OCI-M2 (cell line): ENCODE measurements at regions not wholly inside any gene's neighbourhood (a gene's known extent, or its start where the extent isn't known, plus 50 kb on each side); places are given as distances from the start of the nearest gene placed in this dataset.
"Not testable (repeated sequence)": the region's sequence is repeated elsewhere in the genome, so short reads cannot be mapped to it uniquely, and the experiment has no call there.

ENCODE experiments used
- DNase-seq: peaks from one replicate; lab custom pipeline; 2025; ENCODE audit not compliant: unreplicated experiment; lab: John Stamatoyannopoulos, UW

- no peak for DNase-seq
Observed at GRCh38 chr20:4441871-4442270, 192.8 kb upstream of the ADRA1D start.

- no peak for DNase-seq
Observed at GRCh38 chr20:4441191-4441590, 192.1 kb upstream of the ADRA1D start.

- no peak for DNase-seq
Observed at GRCh38 chr20:4439461-4439860, 190.4 kb upstream of the ADRA1D start.

- DNase-seq: no peak
Observed at GRCh38 chr20:4437131-4437530, 188.0 kb upstream of the ADRA1D start.

GRCh38 chr20:4435671-4436455 is 186.8 kb upstream of the ADRA1D start:
- no peak for DNase-seq

- no peak for DNase-seq
Observed at GRCh38 chr20:4435225-4435624, 186.1 kb upstream of the ADRA1D start.

- no peak for DNase-seq
Observed at GRCh38 chr20:4434681-4435080, 185.6 kb upstream of the ADRA1D start.

- DNase-seq: no peak
Observed at GRCh38 chr20:4431446-4431845, 182.4 kb upstream of the ADRA1D start.

GRCh38 chr20:4430826-4431225 is 181.7 kb upstream of the ADRA1D start:
- not testable (repeated sequence) for DNase-seq

GRCh38 chr20:4427940-4428586 is 179.0 kb upstream of the ADRA1D start:
- DNase-seq: no peak

- no peak for DNase-seq
Observed at GRCh38 chr20:4418141-4418540, 169.1 kb upstream of the ADRA1D start.

- no peak for DNase-seq
Observed at GRCh38 chr20:4415281-4415680, 166.2 kb upstream of the ADRA1D start.

- DNase-seq: no peak
Observed at GRCh38 chr20:4413314-4414049, 164.4 kb upstream of the ADRA1D start.

- DNase-seq: no peak
Observed at GRCh38 chr20:4412216-4412615, 163.1 kb upstream of the ADRA1D start.

- no peak for DNase-seq
Observed at GRCh38 chr20:4411744-4412143, 162.7 kb upstream of the ADRA1D start.

GRCh38 chr20:4406627-4407026 is 157.5 kb upstream of the ADRA1D start:
- DNase-seq: no peak

GRCh38 chr20:4401601-4402000 is 152.5 kb upstream of the ADRA1D start:
- no peak for DNase-seq

- no peak for DNase-seq
Observed at GRCh38 chr20:4384961-4385360, 135.9 kb upstream of the ADRA1D start.

- DNase-seq: no peak
Observed at GRCh38 chr20:4383961-4384360, 134.9 kb upstream of the ADRA1D start.

- DNase-seq: no peak
Observed at GRCh38 chr20:4375881-4376280, 126.8 kb upstream of the ADRA1D start.

- no peak for DNase-seq
Observed at GRCh38 chr20:4373454-4373853, 124.4 kb upstream of the ADRA1D start.
